ENCODE measurements at regions not wholly inside any gene's neighbourhood (a gene's known extent, or its start where the extent isn't known, plus 50 kb on each side); places are given as distances from the start of the nearest gene placed in this dataset.

GRCh38 chr12:127583041-127583440 lies 683.9 kb upstream of the TMEM132C start:
- Mint-ChIP-seq H3K36me3 (no peaks in the 10 kb centered on the region), H3K27me3 (ENCODE audit: low read depth) (peaks cover 2% of the 10 kb centered on the region), H3K4me1 (no peaks in the 10 kb centered on the region), H3K27ac (no peak overlapping the region), H3K9me3 (peaks cover 9% of the 10 kb centered on the region), H3K4me3 (no peak overlapping the region)
- no peak for DNase-seq (ENCODE audit: low spot score in 2 of 2, unreplicated experiment in 2 of 2)
- TF ChIP-seq, protein P1, sequence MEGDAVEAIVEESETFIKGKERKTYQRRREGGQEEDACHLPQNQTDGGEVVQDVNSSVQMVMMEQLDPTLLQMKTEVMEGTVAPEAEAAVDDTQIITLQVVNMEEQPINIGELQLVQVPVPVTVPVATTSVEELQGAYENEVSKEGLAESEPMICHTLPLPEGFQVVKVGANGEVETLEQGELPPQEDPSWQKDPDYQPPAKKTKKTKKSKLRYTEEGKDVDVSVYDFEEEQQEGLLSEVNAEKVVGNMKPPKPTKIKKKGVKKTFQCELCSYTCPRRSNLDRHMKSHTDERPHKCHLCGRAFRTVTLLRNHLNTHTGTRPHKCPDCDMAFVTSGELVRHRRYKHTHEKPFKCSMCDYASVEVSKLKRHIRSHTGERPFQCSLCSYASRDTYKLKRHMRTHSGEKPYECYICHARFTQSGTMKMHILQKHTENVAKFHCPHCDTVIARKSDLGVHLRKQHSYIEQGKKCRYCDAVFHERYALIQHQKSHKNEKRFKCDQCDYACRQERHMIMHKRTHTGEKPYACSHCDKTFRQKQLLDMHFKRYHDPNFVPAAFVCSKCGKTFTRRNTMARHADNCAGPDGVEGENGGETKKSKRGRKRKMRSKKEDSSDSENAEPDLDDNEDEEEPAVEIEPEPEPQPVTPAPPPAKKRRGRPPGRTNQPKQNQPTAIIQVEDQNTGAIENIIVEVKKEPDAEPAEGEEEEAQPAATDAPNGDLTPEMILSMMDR (IDR thresholded peaks at IDR 0.05; ENCODE audit: unreplicated experiment): no peak

GRCh38 chr12:127588249-127588648 lies 678.7 kb upstream of the TMEM132C start:
- TF ChIP-seq, protein P1 (IDR thresholded peaks at IDR 0.05; ENCODE audit: unreplicated experiment): no peak
- H3K4me3 Mint-ChIP-seq: no peak overlapping the region
- peaks cover 9% of the 10 kb centered on the region for H3K9me3 Mint-ChIP-seq
- DNase-seq (ENCODE audit: low spot score in 2 of 2, unreplicated experiment in 2 of 2): no peak
- H3K36me3 Mint-ChIP-seq: no peaks in the 10 kb centered on the region
- no peak overlapping the region for H3K27ac Mint-ChIP-seq
- H3K4me1 Mint-ChIP-seq: peaks cover 7% of the 10 kb centered on the region
- H3K27me3 Mint-ChIP-seq (ENCODE audit: low read depth): peaks cover 2% of the 10 kb centered on the region

GRCh38 chr12:127589541-127589940 lies 677.4 kb upstream of the TMEM132C start:
- DNase-seq (ENCODE audit: low spot score in 2 of 2, unreplicated experiment in 2 of 2): no peak
- no peak overlapping the region for H3K27ac Mint-ChIP-seq
- TF ChIP-seq, protein P1 (IDR thresholded peaks at IDR 0.05; ENCODE audit: unreplicated experiment): no peak
- H3K9me3 Mint-ChIP-seq: peaks cover 9% of the 10 kb centered on the region
- no peaks in the 10 kb centered on the region for H3K36me3 Mint-ChIP-seq
- H3K27me3 Mint-ChIP-seq (ENCODE audit: low read depth): peaks cover 2% of the 10 kb centered on the region
- H3K4me1 Mint-ChIP-seq: peaks cover 15% of the 10 kb centered on the region
- H3K4me3 Mint-ChIP-seq: no peak overlapping the region

DNA sequence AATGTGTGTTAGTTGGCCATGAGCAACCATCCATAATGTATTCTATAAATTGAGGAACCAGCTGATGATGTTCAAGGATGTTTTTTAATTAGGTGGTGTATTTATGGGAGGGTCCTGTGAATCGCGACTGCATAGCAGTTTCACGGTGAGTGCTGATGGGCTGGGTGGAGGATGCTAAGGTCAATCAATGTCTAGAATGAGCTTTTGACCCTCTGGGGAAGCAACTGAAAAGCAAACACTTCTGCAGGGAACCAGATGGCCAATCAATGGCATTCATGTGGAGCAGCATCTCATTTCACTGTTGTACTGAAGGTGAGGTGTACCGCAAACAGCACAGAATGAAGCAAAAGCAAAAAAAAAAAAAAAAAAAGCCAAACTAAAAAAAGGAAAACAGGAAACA lies 676.1 kb upstream of the TMEM132C start:
- Mint-ChIP-seq H3K9me3 (peaks cover 8% of the 10 kb centered on the region), H3K4me3 (no peak overlapping the region), H3K27me3 (ENCODE audit: low read depth) (peaks cover 2% of the 10 kb centered on the region), H3K27ac (no peak overlapping the region), H3K36me3 (no peaks in the 10 kb centered on the region), H3K4me1 (peaks cover 17% of the 10 kb centered on the region)
- TF ChIP-seq, protein P1 (IDR thresholded peaks at IDR 0.05; ENCODE audit: unreplicated experiment): no peak
- DNase-seq (ENCODE audit: low spot score in 2 of 2, unreplicated experiment in 2 of 2): no peak

DNA sequence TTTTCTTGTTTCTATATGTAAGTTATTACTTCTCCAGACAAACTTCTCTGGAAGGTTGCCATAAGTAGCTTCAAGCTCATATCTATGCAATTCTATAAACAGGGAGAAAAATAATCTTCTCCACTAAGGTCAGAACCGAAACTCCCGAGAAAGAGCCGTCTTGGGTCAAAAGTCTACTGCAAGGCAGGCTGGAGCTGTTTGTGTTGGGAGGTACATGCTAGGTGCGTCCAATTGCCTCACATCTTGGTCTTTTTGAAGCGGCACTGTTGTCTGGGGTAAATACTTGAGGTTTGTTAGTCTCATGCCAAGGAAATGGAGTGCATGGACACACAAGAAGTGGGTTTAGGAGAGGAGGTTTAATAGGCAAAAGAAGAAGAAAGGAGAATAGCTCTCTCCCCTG lies 674.7 kb upstream of the TMEM132C start:
- H3K4me3 Mint-ChIP-seq: no peak overlapping the region
- H3K36me3 Mint-ChIP-seq: no peaks in the 10 kb centered on the region
- no peak overlapping the region for H3K27ac Mint-ChIP-seq
- peaks cover 17% of the 10 kb centered on the region for H3K4me1 Mint-ChIP-seq
- TF ChIP-seq, protein P1 (IDR thresholded peaks at IDR 0.05; ENCODE audit: unreplicated experiment): no peak
- no peak for DNase-seq (ENCODE audit: low spot score in 2 of 2, unreplicated experiment in 2 of 2)
- no peaks in the 10 kb centered on the region for H3K9me3 Mint-ChIP-seq
- H3K27me3 Mint-ChIP-seq (ENCODE audit: low read depth): peaks cover 2% of the 10 kb centered on the region

DNA sequence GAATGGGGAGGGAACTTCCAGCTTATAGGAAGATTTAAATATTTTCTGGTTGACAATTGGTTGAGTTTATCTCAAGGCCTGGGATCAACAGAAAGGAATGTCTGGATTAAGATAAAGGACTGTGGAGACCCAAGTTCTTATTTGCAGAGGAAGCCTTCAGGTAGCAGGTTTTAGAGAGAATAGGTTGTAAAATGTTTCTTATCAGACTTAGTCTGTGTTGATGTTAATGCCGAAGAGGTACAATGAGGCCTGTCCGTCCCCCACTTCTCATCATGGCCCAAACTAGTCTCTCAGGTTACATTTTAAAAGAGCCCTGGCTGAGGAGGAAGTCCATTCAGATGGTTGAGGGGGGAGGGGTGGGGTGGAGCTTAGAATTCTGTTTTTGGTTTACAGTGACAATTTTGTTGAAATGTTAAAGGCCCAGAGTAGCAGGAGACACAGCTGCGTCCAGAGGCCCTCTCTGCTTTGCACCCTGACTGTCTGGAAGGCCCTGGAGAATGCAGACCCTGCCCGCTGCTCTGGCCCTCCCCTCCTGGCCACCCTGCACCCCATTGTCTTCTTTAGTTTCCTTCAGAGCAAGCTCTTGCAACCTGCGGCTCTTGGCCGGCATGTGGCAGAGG lies 672.5 kb upstream of the TMEM132C start:
- no peaks in the 10 kb centered on the region for H3K27me3 Mint-ChIP-seq (ENCODE audit: low read depth)
- H3K9me3 Mint-ChIP-seq: no peaks in the 10 kb centered on the region
- no peak overlapping the region for H3K27ac Mint-ChIP-seq
- peaks cover 17% of the 10 kb centered on the region for H3K4me1 Mint-ChIP-seq
- H3K4me3 Mint-ChIP-seq: no peak overlapping the region
- TF ChIP-seq, protein P1 (IDR thresholded peaks at IDR 0.05; ENCODE audit: unreplicated experiment): no peak
- no peaks in the 10 kb centered on the region for H3K36me3 Mint-ChIP-seq
- DNase-seq (ENCODE audit: low spot score in 2 of 2, unreplicated experiment in 2 of 2): no peak

Data from mesothelial cell of epicardium (in vitro differentiated cells).